ENCODE measurements at regions not wholly inside any gene's neighbourhood (a gene's known extent, or its start where the extent isn't known, plus 50 kb on each side); places are given as distances from the start of the nearest gene placed in this dataset.
"Not testable (repeated sequence)": the region's sequence is repeated elsewhere in the genome, so short reads cannot be mapped to it uniquely, and the experiment has no call there.

DNA sequence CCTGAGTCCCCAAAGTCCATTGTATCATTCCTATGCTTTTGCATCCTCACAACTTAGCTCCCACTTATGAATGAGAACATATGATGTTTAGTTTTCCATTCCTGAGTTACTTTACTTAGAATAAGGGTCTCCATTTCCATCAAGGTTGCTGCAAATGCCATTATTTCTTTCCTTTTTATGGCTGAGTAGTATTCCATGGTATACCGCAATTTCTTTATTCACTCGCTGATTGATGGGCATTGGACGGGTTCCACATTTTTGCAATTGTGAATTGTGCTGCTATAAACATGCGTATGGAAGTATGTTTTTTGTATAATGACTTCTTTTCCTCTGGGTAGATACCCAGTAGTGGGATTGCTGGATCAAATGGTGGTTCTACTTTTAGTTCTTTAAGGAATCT, 69.7 kb downstream of the RPL22L1 start:
- not testable (repeated sequence) for TF ChIP-seq CTCF (IDR thresholded peaks at IDR 0.05); EZH2 (IDR thresholded peaks at IDR 0.05; ENCODE audit: borderline replicate concordance, insufficient read depth, low read depth, low read length, poor library complexity, severe bottlenecking)
